HTR-8/SVneo (cell line): ENCODE measurements at regions not wholly inside any gene's neighbourhood (a gene's known extent, or its start where the extent isn't known, plus 50 kb on each side); places are given as distances from the start of the nearest gene placed in this dataset.
"Not testable (repeated sequence)": the region's sequence is repeated elsewhere in the genome, so short reads cannot be mapped to it uniquely, and the experiment has no call there.

Source experiments
- DNase-seq: peaks from one replicate; pipeline ENCODE4 v3.0.0; 2011; ENCODE audit warnings: low spot score, mixed read lengths; ENCODE audit not compliant: insufficient read length
- FAIRE-seq: peaks from 2 replicates; lab custom pipeline; 2011; peaks lifted over from hg19 to GRCh38; lab: Jason Lieb, UNC

- no peak for FAIRE-seq
- no peak for DNase-seq
Measured at GRCh38 chrX:65331371-65331770, 203.2 kb downstream of the LAS1L start.

DNA sequence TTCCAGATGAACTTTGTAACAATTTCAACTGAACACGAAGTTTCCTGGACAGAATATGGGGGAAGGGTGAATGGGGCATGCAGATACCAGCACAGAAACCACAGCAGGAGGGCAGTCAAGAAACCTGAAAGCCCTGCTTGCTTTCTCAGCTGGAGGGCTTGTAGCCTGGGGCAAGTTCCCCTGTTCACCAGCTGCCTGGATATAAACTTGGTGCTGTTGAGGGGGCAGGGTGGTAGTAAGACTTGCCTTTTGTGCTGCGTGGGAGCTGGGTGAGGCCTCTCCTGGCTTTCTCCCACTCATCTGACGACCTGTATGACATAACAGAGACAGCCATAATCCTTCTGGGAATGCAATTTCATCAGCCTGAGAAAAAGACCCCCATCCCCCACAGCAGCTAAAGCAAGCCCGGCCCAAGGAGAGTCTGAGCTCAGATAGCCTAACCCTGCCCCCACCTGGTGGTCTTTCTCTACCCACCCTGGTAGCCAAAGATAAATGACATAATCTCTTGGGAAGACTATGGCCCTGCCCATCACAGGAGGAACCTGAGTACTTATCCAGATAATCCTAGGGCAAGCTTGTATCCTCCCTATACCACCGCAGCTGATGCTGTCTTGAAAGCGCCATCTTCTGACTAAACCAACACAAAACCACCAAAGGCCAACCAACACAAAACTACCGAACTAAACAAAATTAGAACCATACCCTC lies 234.3 kb downstream of the LAS1L start:
- DNase-seq: no peak

DNA sequence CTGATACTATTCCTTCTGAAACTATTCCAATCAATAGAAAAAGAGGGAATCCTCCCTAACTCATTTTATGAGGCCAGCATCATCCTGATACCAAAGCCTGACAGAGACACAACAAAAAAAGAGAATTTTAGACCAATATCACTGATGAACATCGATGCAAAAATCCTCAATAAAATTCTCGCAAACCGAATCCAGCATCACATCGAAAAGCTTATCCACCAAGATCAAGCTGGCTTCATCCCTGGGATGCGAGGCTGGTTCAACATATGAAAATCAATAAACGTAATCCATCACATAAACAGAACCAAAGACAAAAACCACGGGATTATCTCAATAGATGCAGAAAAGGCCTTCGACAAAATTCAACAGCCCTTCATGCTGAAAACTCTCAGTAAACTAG lies 251.7 kb downstream of the LAS1L start:
- DNase-seq, FAIRE-seq: not testable (repeated sequence)

More for the DNA sequence above, 234.3 kb downstream of the LAS1L start:
- no peak for FAIRE-seq

GRCh38 chrX:65273152-65273551 lies 261.4 kb downstream of the LAS1L start:
- FAIRE-seq (no peak), DNase-seq (no peak)

- DNase-seq (no peak), FAIRE-seq (no peak)
Measured at GRCh38 chrX:65266482-65266881, 268.1 kb downstream of the LAS1L start.

GRCh38 chrX:65253817-65254216 lies 277.6 kb upstream of the ZC4H2 start:
- DNase-seq (no peak), FAIRE-seq (no peak)

- FAIRE-seq (no peak), DNase-seq (no peak)
Measured at GRCh38 chrX:65241059-65241721, 264.9 kb upstream of the ZC4H2 start.

DNA sequence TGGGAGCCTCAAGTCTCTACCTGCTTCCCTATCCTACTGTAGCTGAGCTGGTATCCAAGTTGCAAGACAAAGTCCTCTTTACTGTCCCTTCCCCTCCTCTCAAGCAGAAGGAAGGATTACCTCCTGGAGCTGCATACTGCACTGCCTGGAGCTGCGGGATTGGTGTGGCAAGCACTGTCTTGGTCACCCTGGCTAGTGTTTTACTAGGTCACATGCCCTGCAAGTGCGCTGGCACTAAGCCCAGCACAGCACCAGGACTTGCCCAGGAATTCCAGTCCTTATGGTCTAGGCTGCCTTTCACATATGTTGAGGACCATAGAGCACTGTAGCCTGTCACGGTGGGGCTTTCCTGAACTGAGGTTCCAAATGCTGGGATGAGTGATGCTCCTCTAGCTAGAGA lies 227.3 kb upstream of the ZC4H2 start:
- FAIRE-seq (no peak), DNase-seq (no peak)

DNA sequence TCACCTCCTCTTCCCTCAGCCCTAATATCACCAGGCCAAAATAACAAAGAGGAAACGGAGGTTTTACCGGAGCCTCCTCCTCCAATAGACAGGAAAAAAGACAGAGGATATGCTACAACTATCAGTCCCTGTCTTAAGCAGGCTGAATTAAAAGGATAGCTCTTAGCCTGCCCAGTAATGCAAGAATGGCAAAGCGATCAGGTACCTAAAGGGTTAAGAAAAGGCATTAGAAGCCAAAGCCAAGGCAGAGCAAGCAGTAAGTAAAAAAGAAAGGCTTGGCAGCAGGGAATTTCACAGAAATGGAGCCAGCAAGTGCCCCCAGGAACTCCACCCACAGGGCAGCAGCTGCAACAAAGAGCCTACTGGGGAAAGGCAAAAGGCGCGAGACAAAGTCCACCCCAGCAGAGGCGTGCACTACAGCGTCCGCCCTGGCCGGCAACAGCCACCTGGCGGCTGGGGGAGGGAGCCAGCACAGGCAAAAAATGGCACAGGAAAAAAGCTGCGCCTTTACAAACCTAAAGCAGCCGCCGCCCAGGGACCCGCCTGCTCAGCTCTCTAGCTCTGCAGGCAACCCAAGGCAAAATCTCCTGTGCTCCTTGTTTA lies 220.6 kb upstream of the ZC4H2 start:
- no peak for DNase-seq

GRCh38 chrX:65195621-65196020 lies 219.4 kb upstream of the ZC4H2 start:
- FAIRE-seq (no peak), DNase-seq (no peak)

More for the DNA sequence above, 220.6 kb upstream of the ZC4H2 start:
- no peak for FAIRE-seq

GRCh38 chrX:65194547-65194946 lies 218.3 kb upstream of the ZC4H2 start:
- FAIRE-seq (no peak), DNase-seq (no peak)

DNA sequence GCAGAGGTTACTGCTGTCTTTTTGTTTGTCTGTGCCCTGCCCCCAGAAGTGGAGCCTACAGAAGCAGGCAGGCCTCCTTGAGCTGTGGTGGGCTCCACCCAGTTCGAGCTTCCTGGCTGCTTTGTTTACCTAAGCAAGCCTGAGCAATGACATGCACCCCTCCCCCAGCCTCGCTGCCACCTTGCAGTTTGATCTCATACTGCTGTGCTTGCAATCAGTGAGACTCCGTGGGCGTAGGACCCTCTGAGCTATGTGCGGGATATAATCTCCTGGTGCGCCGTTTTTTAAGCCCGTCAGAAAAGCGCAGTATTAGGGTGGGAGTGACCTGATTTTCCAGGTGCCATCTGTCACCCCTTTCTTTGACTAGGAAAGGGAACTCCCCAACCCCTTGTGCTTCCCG lies 187.1 kb upstream of the ZC4H2 start:
- not testable (repeated sequence) for FAIRE-seq, DNase-seq

DNA sequence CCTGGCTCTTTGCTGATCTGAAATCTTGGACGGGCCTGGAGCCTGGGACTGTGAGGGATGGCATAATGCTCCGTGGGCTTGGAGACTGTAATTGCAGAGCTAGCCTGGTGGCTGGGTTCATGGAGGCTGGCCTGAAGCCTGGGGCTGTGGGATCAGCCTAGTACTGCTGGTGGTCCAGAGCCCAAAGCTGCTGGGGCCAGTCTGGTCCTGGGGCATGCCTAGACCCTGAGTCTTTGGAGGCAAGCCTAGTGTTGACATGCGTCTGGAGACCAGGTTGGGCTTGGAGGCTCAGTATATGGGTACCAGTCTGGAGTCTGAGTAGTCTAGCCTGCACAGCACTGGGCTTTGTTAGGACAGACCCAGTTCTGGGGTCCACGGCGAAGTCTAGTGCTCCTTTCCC lies 172.0 kb upstream of the ZC4H2 start:
- FAIRE-seq (no peak), DNase-seq (no peak)

GRCh38 chrX:65136424-65136823 lies 160.2 kb upstream of the ZC4H2 start:
- DNase-seq: no peak
- no peak for FAIRE-seq

DNA sequence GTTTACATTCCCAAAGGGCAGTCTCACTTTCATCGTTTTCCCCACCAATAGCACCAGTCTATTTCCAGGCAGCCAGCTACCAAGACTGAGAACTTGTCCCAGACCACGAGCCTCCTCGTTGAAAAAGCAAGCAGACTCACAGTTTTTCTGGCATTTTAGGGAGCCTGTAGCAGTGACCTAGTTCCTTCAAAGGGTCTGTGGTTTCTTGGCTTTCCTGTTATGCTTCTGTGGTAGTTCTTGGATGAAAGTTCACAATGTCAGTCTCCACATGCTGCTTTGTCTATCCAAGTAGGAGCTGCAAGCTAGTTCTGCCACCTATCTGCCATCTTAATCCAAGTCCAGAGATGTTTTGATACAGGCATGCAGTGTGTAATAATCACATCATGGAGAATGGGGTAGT lies 151.6 kb upstream of the ZC4H2 start:
- FAIRE-seq (no peak), DNase-seq (no peak)

GRCh38 chrX:65098851-65099250 lies 122.6 kb upstream of the ZC4H2 start:
- no peak for FAIRE-seq
- no peak for DNase-seq

GRCh38 chrX:65093658-65094057 lies 117.4 kb upstream of the ZC4H2 start:
- no peak for DNase-seq
- FAIRE-seq: no peak

DNA sequence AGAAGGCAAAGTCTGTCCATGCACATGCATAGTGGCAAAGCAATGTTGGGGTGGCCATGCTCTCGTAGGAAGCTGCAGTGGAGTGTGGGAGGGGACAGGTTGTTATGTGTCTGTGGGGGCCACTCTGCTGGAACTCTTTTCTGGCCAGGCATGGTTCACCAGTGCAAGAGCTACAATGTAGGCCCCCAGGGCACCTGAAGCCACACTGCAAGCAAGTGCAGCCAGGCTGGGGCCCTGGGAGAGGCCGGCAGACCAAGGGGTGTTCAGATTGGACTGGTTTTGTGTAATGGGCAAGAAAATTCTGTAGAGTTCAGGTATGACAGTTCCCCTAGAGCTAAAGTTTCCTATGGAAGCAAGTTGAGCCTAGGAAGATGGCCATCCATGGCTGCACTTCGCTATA lies 97.0 kb upstream of the ZC4H2 start:
- FAIRE-seq: no peak

GRCh38 chrX:65072590-65072989 lies 96.3 kb upstream of the ZC4H2 start:
- DNase-seq (no peak), FAIRE-seq (no peak)

More for the DNA sequence above, 97.0 kb upstream of the ZC4H2 start:
- no peak for DNase-seq

GRCh38 chrX:65058626-65059025 lies 82.4 kb upstream of the ZC4H2 start:
- not testable (repeated sequence) for DNase-seq, FAIRE-seq

DNA sequence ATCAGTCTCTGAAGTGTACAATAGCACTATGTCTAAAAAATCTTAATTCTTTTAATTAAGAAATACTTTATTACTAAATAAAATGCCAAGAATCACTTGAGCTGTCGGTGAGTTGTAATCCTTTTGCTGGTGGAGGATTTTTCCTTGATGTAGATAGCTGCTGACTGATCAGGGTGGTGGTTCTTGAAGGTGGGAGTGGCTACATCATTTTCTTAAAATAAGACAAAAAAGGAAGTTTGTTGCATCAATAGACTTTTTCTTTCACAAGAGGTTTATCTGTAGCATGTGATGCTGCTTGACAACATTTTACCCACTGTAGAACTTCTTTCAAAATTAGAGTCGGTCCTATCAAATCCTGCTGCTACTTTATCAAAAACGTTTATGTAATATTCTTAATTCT lies 68.8 kb upstream of the ZC4H2 start:
- DNase-seq: no peak
- FAIRE-seq: no peak

GRCh38 chrX:65035446-65035770 lies 59.2 kb upstream of the ZC4H2 start:
- FAIRE-seq (no peak), DNase-seq (no peak)
